AG10803 (cell line): ENCODE measurements at regions not wholly inside any gene's neighbourhood (a gene's known extent, or its start where the extent isn't known, plus 50 kb on each side); places are given as distances from the start of the nearest gene placed in this dataset.

Experiments
- DNase-seq: peaks from one replicate; pipeline ENCODE4 v3.0.0; 2010; ENCODE audit warnings: low read depth
- H3K4me3 ChIP-seq: 2 replicates; pipeline ENCODE4 v1.5.1; 2011; ENCODE audit warnings: mild to moderate bottlenecking, low read length, control low read depth
- TF ChIP-seq, protein P1 (sequence below): conservative IDR thresholded peaks from 2 replicates; pipeline ENCODE4 v1.5.1; 2011; ENCODE audit warnings: mild to moderate bottlenecking, low read length, control low read depth, inconsistent platforms

DNA sequence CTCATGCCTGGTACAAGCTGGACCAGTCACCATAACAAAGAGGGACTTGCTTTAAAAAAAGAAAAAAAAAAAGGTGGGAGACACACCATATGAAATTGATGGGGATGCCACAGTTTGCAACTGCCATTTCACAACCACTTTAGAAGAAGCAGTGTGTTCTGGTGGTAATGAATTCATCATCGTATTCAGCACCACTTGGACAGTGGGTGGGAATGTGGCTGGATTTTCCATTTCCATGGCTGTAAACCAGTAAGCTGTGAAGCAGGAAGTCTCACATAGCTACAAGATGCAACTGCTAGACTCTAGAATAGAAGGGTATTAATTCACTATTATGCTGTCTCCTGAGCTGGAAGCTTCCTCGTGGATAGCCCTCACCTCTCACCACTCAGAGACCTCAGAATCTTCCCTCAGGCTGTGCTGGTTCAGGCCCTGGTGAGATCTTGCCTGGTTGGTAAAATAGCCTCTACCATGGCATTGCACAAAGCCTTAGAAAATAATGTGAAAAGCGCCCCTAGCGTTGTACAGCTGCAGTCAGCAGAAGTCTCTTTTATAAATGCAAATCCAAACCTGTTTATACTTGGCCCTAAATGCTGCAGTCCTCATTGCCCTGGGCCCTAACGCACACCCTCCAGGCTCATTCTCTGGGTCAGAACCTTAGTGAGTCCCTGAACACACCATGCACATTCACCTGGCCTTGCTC lies 150.7 kb downstream of the KCTD15 start:
- H3K4me3 ChIP-seq, result no peak overlapping the region
- DNase-seq, result no peak
- TF ChIP-seq, protein P1, sequence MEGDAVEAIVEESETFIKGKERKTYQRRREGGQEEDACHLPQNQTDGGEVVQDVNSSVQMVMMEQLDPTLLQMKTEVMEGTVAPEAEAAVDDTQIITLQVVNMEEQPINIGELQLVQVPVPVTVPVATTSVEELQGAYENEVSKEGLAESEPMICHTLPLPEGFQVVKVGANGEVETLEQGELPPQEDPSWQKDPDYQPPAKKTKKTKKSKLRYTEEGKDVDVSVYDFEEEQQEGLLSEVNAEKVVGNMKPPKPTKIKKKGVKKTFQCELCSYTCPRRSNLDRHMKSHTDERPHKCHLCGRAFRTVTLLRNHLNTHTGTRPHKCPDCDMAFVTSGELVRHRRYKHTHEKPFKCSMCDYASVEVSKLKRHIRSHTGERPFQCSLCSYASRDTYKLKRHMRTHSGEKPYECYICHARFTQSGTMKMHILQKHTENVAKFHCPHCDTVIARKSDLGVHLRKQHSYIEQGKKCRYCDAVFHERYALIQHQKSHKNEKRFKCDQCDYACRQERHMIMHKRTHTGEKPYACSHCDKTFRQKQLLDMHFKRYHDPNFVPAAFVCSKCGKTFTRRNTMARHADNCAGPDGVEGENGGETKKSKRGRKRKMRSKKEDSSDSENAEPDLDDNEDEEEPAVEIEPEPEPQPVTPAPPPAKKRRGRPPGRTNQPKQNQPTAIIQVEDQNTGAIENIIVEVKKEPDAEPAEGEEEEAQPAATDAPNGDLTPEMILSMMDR, result peak; percentile 19; the same call in 1 of the 2 replicates

DNA sequence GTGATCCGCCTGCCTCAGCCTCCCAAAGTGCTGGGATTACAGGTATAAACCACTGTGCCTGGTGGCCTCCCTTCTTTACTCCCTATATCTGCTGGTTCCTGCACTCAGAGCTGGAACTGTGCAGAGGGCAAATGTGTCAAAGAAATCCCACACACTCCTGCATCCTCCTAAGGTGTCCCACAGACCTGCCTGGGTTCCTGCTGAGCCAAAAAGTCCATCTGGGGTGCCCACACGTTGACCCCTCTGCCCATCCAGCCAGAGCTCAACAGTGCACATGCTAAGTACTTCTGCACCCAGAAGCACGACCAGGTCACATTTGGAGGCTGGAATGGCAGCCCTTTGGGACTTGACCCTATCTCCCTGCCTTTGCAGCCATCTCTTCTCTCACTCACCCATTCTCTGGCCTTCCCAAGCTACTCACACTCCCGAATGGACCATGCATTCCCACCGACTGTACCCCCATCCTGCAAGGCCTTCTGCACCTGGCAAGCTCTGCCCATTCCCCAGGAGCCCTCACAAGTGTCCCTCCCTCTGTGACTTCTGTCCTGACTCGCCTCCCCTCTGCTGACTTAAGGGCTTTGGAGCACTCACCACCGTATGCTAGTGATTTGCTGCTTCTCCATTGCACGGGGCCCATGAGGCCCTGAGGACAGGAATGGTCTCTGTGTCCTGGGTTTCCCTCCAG lies 152.1 kb downstream of the KCTD15 start:
- DNase-seq, result no peak
- H3K4me3 ChIP-seq, result no peak overlapping the region
- TF ChIP-seq, protein P1, result no peak

DNA sequence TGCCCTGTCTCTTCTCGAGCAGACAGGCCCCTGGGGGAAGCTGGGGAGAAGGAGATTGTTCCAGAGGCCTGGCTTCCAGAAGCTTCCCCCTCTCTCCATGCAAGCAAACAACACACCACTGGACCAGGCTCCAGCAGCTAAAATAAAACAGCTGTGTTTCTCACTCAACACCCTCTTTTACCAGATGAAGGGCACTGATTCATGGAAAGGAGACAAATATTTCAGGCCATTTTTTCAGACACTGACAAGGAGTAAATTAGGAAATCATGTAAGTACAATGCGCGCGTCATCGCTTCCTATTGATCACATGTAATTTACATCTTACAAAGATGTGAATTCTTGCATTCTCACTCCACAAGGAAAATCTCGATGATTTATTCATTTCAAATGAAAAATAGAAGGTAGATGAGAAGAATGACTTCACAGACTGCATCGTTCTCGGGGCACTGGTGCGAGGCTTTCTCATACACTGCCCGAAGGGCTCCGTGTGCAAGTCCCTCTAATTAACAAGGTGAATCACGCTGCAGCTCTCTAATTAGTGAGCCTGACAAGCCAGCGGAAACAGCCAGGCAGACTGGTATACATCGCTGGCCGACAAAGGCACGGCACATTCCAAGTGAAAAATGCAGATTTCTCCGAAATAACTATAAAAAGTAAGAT lies 153.6 kb downstream of the KCTD15 start:
- no peak overlapping the region for H3K4me3 ChIP-seq
- TF ChIP-seq, protein P1, result no peak
- DNase-seq, result peak; percentile 16

DNA sequence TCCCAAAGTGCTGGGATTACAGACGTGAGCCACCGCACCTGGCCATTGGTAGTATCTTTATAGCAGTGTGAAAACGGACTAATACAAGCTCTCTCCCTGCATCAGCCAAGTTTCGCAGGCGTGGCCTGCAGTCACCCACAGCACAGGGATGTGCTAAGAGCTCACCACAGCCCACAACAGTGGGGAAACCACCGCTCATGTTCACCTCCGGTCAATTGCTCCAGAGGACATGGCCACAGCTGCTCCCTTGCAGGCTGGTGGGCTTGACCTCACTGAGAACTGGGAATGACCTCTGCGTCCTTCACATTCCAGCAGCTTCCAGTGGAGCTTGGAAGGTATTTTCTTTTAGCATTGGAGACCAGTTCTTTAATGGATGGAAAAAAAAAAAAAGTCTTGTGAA lies 156.4 kb downstream of the KCTD15 start:
- TF ChIP-seq, protein P1, result no peak
- no peak for DNase-seq
- no peak overlapping the region for H3K4me3 ChIP-seq

DNA sequence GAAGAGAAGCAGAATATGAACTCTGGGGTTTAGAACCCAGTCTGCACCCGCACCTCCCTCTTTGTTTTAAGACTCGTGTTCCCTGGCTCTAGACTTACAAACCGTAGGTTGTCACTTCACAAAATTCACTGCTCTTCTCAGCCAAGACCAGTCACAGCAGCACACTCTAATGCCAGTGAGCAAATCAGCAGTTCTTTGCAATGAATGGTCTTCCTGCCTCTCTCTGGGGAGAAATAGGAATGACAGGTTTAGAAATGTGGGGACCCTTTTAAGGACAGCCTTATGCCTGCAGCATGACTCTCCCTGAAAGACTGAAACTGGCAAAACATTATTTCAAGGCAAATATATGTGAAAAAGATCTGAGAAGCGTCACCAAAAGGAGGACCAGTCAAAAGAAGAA lies 156.9 kb downstream of the KCTD15 start:
- H3K4me3 ChIP-seq, result no peak overlapping the region
- TF ChIP-seq, protein P1, result no peak
- no peak for DNase-seq

DNA sequence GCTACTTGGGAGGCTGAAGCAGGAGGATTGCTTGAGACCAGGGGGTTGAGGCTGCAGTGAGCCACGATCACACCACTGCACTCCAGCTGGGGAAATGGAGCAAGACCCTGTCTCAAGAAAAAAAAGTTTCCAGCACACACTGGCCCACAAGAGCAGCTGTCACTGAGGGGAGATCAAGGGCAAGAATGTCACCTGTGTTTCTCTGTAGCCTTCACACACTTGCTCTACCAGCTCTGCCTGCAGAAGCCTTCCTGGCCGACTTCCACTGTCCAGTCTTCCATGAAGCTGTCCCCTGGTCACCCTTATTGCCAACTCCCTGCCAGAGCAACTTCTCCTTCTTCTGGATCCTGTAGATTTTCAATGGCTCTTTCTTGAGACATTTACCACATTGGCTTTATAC lies 158.0 kb downstream of the KCTD15 start:
- no peak overlapping the region for H3K4me3 ChIP-seq
- TF ChIP-seq, protein P1, result no peak

More for the DNA sequence above, 158.0 kb downstream of the KCTD15 start:
- no peak for DNase-seq
